GM19351 (cell line): ENCODE measurements at regions not wholly inside any gene's neighbourhood (a gene's known extent, or its start where the extent isn't known, plus 50 kb on each side); places are given as distances from the start of the nearest gene placed in this dataset.

Source experiments
- ATAC-seq: cut with Tn5 transposase; IDR thresholded peaks from one replicate; pipeline ENCODE4 v1.9.1; 2021; ENCODE audit warnings: mild to moderate bottlenecking, moderate library complexity; ENCODE audit not compliant: unreplicated experiment

DNA sequence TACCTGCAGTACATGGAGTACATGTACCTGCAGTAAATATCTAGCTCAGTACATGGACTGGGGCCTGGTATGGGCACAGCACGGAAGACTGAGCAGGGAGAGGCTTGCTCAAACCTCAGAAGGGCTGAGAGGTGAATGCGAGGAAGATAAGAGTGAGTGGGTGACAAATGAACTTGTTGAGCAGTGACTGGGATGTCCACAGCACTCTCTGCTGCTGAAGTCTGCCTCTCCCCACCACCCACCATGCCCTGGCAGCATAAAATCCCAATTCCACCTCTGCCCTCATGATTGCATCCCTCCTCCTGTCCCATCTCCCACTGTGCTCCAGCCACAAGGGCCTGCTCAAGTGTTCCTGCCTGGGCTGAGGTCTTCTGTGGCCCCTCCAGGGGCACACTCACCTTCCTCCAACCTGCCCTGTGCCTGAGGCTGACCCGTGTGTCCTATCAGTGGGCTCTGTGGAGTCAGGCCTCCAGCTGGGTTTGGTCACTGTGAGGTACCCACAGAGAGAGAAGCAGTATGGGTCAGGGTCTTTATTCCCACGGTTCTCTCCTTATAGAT is 114.2 kb downstream of the FOXD2 start:
- no peak for ATAC-seq

DNA sequence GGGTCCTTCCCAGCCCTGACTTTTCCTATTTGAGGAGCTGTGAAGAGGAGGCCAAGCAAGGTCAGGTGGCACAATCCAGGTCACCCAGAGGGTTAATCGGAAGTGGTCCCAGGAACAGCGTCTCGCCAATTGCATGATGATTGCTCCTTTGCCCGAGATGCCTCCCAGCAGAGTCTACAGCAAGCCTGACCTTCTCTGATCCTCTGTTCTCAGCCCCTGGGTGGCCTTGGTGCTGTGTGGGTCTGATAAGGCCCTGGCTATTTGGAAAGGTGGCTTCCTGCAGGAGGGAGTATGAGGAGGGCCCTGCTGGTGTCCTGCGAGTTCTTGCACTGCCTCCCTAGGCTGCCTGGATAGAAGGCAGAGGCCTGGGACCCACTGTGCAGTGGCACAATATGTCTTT is 116.2 kb downstream of the FOXD2 start:
- no peak for ATAC-seq

DNA sequence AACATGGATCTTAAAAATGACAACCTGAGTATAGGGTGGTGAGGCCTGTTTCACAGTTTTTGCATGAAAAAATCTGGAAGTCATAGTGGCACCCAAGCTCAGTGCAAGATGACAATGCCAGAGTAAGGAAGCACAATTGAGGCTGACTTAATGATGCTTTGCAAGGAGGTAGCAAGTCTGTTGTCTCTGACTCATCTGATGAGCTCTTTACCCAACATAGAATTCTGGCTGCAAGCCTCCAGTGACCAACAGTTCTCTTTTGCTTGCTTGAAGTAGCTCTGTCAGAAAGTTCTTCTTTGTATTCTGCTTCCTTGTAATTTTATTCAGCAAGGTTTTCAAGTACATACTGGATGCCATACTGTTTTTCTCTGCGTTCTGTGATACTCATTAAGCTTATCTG is 117.1 kb downstream of the FOXD2 start:
- ATAC-seq, result no peak

DNA sequence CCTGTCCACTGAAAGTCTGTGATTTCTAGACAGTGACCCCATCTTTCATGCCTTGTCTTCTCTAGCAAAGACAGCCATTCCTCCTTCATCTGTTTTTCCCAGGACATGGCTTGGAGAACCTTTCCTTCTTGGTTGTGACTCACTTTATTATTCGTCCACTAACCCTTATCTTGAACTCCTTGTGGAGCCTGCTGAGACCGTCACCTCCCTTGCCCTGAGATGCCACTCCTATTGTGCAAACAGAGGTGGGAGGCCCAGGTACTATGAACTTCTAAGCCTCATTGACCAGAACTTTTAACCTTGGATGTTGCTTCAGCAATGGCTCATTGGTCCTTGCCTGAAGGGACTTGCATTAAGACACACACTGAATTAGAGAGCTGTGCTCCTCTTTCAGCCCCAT is 117.5 kb downstream of the FOXD2 start:
- ATAC-seq, result no peak

DNA sequence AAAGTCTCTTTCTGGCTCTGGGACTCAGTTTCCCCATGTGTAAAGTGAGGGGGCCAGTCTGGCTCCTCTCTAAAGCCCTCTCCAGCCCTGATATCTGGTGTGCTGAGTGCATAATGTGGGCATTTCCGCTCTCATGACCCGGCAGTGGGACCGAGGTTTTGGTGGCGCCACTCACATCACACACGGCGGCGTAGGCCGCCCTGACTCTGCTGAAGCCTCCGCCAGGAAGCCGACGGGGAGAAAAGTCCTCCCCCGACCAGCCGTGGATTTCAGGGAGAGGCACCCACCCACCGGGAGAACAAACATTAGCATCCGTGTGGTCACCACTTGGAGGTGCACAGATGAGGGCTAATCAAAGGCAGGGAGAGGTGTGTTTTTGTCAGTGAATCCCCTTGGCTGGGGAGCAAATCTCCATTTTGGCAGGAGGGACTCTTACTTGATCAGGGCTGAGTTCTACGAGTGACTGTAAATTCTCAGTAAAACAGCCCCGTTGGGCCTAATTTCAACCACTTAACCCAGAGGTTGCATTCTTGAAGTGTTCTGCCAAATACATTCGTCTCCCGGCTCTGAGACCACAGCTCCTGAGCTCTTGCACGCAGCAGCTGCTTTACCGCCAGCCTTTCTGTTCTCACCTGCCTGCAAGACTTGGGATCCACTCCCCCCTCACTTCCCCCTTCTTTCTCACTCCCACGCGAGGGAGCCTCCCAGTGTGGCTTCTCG is 118.2 kb downstream of the FOXD2 start:
- no peak for ATAC-seq

DNA sequence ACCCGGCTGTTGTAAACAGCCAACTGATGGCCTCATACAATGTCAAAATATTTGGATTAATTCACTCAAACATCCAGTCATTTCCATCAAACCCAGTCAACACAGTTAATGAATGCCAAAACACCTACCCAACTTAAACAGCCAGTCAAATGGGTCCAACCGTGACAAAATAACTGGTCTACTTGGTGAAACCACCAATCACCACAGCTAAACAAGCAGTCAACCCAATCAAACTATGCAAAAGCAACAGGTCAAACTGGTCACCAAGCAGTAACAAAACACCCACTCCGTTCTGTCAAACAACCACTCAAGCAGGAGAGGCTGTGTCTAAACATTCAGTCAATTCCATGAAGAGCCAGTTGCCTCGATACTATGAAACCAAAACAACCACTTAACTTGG is 119.2 kb downstream of the FOXD2 start:
- no peak for ATAC-seq

DNA sequence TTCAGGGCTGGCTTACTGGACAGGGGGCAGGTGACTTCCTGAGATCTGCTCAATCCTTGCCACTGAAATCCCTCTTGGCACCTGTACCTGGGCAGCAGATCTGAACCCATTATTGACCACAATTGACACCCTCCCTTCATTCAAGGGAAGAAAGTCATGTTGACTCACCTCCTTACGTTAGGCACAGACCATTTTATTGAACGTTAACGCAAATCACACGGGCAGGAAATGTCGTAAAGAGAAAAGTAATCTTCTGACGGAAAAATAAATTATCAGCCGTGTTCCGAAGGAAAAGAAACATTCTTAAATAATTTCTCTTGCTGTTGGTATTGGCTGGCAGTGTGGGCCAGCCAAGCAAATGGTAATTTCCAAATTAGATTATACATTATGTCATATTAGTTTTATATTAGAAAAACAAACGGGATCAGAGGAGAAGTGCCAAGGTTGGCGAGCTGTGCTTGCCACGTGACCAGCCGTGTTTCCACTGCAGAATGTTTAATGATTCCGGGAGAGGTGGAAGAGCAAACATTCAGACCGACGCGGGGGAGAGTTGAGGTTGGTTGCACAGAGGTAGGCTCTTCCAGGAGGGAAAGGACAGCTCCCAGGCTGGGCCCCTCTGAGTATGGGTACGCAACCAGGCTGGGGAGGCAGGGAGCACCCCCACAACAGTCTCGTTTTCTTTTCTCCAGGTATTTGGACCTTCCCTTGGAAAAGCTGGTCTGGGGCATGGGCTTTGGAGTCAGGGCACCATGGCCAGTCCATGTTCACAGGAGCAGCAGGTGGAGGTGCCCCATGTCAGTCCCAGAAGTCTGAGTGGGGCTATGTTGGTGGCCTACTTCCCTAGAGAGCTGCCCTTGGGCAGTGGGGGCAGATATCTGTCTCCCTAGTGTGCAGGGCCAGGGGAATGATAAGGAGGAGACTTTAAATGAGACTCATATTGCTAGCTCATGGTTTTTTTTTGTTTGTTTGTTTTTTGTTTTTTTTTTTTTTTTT is 121.1 kb downstream of the FOXD2 start:
- ATAC-seq, result no peak

DNA sequence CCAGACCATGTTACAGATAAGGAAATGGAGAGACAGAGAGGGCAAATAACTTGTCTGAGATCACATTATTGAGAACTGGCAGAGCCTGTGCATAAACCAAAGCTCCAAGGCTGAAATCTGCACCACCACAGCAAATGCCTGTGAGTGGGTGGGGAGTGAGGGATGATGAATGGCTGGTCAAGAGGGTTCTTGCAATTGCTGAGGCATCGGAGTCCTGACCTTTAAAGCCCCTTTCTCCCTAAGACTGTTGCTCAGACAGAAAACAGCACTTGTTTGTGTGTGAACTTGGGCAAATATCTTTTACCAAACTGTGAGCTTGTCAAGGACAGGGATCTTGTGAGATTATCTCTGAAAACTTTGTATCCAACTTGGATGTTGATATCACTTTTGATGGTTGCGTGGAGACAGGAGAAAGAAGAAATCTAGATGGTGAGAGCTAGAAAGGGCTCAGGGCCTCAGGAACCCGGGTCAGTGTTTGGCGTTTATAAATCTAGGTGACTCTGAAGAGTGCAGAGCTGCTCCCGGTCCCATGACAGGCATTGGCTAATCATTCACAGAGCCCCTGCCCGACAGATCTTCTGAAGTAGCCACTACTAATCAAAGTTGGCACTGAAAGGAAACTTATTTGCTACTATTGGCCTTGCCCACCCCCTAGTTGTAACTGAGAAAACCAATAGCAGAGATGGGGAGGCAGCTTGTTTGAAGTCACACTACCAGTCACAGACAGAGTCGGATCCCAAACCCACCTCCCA is 122.3 kb downstream of the FOXD2 start:
- ATAC-seq, result no peak

DNA sequence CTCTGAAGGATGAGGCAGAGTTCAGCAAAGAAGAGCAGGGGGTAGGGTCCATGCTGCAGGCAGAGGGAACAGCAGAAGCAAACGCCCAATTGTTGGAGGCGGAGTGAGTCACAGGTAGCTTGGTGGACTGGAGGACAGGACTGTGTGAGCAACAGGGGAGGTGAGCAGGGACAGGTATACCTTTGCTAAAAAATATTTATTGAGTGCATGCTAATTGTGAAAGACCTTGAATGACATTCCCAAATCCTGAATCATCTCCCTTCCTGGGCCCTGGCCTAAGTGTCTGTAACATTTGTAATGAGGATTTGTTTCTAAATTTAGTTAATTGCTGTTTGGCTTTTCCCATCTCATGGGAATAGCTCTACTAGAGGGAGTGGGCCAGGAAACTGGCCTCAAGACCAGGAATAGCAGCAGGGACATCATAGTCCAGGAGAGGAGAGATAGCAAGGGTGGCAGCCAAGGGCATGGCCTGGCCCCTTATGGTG is 123.7 kb downstream of the FOXD2 start:
- ATAC-seq, result no peak

DNA sequence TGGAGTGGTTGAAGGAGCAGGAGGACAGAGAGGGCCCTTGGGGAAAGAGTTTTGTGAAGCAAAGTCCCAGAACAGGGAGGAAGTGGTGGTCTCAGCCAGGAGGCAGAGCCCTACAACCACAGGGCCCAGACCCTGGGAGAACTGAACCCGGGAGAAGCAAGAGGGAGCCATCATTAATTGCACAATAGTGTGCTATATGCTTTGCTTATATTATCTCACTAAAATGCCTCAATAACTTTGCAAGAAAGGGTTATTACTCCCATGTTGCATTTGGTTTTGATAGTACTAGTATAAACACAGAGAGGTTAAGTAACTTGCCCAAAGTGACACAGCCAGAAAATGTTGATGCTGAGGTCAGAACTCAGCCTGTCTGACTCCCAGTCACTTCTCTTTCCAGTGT is 124.3 kb downstream of the FOXD2 start:
- ATAC-seq, result no peak

DNA sequence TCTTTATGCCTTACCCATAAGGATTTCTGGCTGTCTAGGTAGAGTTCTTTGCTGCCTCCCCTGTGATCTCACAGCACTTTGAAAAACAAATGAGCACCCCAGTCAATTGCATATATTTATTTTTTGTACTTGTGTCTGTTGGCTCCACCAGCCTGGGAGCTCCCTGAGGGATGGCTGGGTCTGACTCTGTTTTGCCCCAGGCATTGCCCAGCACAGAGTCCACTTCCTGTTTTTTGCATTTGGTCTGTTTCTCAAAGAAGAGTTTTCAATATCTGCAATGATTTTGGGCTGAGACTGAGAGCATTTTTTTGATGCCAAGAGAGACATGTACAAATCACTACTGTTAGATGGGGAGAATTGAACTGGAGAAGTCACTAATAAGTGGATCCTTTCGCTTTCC is 125.0 kb downstream of the FOXD2 start:
- no peak for ATAC-seq

DNA sequence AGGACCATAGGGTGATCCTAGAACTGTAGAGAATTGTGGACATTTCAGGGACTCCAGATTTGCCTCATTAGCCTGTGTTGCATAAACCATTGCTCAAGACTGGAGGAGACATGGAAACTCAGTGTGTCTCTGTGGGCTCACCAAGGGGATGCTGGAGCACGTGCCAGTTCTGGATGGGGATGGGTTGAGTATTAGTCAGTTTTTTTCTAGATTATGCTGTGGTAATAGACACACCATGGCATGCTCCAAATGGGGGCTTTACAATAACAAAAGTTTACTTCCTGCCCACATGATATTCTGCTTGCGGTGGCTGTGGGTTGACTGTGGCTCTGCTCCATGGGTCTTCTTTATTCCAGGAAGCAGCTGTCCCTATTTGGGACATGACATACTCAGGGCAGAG is 125.4 kb downstream of the FOXD2 start:
- no peak for ATAC-seq

DNA sequence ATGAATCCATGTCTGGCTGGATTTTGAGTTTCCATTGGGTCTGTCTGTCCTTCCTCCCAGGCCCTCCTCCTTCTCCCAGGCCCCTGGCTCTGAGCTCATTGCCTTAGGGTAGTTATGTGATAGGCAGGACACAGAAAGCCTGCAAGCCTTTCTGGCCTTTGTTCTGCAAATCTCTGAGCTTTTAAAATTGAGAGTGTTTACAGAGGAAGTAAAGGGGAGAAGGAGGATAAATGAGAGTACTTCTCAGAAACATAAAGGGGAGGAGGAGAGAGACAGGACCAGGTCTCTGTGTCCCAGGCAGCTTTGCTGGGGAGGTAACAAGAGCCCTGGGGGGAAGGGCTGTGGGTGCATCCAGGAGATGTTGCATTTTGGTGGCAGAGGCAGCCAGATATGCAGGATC is 126.7 kb downstream of the FOXD2 start:
- ATAC-seq, result no peak

DNA sequence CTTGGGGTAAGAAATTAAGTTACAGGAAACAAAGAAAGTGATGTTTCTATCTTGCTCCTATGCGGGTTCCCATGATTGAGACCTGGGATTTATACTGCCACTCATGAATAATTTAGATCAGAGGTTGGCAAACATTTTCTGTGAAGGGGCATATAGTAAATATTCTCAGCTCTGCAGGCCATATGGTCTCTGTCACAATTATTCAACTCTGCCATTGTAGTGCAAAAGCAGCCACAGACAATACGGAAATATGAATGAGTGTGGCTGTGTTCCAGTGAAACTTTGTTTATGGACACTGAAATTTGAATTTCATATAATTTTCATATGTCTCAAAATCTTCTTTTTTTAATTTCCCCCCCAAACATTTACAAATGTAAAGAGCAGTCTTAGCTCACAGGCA is 127.2 kb downstream of the FOXD2 start:
- no peak for ATAC-seq

DNA sequence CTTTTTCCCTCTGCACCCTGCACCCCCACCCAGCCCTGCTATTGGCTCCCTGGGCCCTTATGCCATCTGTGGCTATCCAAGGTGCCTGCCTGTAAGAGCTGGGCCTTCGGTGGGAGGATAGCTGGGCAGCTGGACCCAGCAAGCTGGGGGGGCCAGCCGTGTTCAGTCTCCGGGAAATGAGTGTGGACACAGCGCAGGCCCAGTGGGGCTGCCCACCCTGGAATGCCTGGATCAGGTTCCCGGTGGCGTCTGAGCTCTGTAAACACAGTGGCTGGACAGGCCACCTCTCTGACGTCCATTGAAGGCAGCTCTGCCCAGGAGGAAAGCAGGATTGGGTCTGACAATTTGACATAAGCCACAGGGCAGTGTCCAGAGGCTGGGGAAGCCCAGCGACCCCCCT is 127.8 kb downstream of the FOXD2 start:
- ATAC-seq, result no peak

DNA sequence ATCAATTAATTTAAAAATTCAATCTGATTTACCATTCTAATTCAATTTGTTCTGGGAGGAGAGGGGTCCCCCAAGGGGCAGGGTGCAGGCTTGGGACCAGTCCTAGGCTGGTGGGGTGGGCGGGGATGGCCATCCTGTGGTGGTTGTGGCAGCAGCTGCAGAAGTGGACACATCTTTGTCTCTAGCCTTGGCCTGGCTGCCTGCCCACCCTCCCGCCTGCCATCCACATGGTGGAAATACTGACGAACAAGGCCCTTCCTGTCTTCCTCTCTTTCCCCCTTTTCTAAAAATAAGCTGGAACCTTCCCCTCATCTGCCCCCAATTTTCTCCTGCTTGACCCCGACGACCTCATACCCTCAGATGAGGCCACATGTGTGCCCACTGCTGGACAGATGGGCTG is 130.9 kb downstream of the FOXD2 start:
- no peak for ATAC-seq

DNA sequence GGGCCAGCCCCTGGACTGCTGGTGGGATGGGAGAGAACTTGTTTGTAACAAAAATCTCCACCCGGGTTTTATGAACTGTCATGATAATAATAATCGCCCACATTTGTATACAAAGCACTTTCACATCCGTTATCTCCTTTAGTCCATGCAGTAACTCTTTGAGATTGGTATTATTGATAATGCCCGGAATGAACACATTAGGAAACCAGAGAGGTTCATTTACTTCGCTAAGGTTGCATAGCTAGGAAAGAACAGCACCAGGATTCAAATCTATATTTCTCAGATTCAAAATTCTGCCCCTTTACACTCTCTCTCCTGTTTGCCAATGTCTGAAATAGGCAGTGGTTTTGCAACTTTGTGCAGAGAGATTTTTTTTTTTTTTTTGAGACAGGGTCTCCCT is 131.4 kb downstream of the FOXD2 start:
- no peak for ATAC-seq

DNA sequence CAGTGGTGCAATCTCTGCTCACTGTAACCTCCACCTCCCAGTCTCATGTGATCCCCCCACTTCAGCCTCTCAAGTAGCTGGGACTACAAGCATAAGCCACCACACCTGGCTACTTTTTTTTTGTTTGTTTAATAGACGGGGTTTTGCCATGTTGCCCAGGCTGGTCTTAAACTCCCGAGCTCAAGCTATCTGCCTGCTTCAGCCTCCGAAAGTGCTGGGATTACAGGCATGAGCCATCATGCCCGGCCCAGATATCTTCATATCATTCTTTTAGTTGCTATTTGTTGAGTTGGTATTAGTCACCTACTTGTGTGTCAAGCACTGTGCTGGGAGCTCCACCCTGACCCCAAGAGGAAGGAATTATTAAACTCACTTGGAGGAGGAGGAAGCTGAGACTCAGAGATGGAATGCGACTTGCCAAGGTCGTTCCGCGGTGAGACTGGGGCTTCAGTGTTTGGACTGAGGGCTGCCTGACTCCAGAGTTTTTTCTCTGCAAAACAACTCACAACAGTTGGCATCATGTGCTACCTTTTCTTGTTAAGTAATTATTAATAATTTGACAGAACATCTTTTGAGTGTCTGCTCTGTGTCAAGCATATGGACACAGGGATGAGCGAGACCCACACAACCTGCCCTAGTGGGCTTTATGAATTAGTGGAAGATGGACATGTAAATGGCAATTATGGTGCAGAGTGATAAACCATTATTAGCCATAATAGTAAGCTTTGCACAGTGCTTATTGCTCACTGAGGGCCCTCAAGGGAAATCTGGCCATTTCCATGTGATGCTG is 132.0 kb downstream of the FOXD2 start:
- no peak for ATAC-seq

DNA sequence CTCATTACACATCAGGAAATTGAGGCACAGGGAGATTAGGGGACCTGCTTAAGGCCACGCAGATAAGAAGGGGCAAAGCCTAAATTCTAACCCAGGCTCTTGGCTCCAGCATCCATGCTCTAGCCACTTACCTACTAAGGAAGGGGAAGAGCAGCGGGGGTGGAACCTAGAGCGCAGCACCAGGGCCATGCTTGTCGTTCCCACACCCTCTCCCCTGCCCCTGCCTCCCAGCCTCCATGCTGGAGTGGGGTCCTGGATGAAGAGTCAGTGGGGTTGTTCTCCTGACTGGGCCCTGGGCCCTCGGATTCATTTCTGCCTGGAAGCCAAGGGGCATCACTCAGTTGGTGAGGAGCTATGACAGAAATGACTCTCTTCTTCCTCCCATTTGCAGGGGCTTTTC is 133.3 kb downstream of the FOXD2 start:
- ATAC-seq, result no peak

DNA sequence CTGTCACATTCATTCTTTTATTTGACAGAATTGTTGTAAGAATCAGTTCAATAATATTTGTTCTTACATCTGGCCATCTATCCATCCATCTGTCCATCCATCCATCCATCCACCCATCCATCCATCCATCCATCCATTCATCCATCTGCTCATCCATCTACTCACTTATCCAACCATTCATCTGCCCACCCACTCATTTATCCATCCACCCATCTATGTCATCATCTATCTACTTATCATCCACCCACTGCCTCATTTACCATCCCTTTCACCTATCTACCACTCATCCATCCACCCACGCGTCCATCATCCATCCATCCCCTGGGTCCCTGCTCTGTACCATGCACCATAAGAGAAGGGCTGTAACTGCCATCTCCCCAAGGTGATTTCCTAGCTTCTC is 134.1 kb downstream of the FOXD2 start:
- ATAC-seq, result no peak
